CD4-positive, alpha-beta T cell treated with Interleukin-1 beta for 1 hour (primary cell): ENCODE measurements at regions not wholly inside any gene's neighbourhood (a gene's known extent, or its start where the extent isn't known, plus 50 kb on each side); places are given as distances from the start of the nearest gene placed in this dataset.

Experiments
- DNase-seq, 2 donors: peaks; one replicate each; pipeline ENCODE4 v3.0.0-alpha.2; 2020 to 2022

GRCh38 chr15:70420948-70421482 is 323.3 kb upstream of the TLE3 start:
- no peak for DNase-seq

- no peak for DNase-seq
Measured at GRCh38 chr15:70420086-70420947, 322.6 kb upstream of the TLE3 start.

GRCh38 chr15:70418943-70419342 is 321.2 kb upstream of the TLE3 start:
- no peak for DNase-seq

GRCh38 chr15:70417535-70417934 is 319.8 kb upstream of the TLE3 start:
- DNase-seq = no peak

- no peak for DNase-seq
Measured at GRCh38 chr15:70416829-70417228, 319.1 kb upstream of the TLE3 start.

GRCh38 chr15:70415398-70415797 is 317.7 kb upstream of the TLE3 start:
- no peak for DNase-seq

- DNase-seq = no peak
Measured at GRCh38 chr15:70414626-70415025, 316.9 kb upstream of the TLE3 start.

- DNase-seq = no peak
Measured at GRCh38 chr15:70412794-70413193, 315.1 kb upstream of the TLE3 start.

- no peak for DNase-seq
Measured at GRCh38 chr15:70411143-70411863, 313.6 kb upstream of the TLE3 start.

- DNase-seq = no peak
Measured at GRCh38 chr15:70410371-70410985, 312.8 kb upstream of the TLE3 start.

- no peak for DNase-seq
Measured at GRCh38 chr15:70409388-70409787, 311.7 kb upstream of the TLE3 start.

GRCh38 chr15:70407955-70408354 is 310.2 kb upstream of the TLE3 start:
- DNase-seq = no peak

GRCh38 chr15:70407336-70407670 is 309.6 kb upstream of the TLE3 start:
- DNase-seq = no peak

- no peak for DNase-seq
Measured at GRCh38 chr15:70406617-70407335, 309.1 kb upstream of the TLE3 start.

- DNase-seq = no peak
Measured at GRCh38 chr15:70401709-70402108, 304.0 kb upstream of the TLE3 start.

- no peak for DNase-seq
Measured at GRCh38 chr15:70400766-70401541, 303.2 kb upstream of the TLE3 start.

- no peak for DNase-seq
Measured at GRCh38 chr15:70399204-70399603, 301.5 kb upstream of the TLE3 start.

- no peak for DNase-seq
Measured at GRCh38 chr15:70398694-70399093, 301.0 kb upstream of the TLE3 start.

- no peak for DNase-seq
Measured at GRCh38 chr15:70396807-70397206, 299.1 kb upstream of the TLE3 start.

- no peak for DNase-seq
Measured at GRCh38 chr15:70395164-70395563, 297.4 kb upstream of the TLE3 start.

- DNase-seq = no peak
Measured at GRCh38 chr15:70390723-70391122, 293.0 kb upstream of the TLE3 start.

- no peak for DNase-seq
Measured at GRCh38 chr15:70387993-70388392, 290.3 kb upstream of the TLE3 start.
